A673 (cell line): ENCODE measurements at regions not wholly inside any gene's neighbourhood (a gene's known extent, or its start where the extent isn't known, plus 50 kb on each side); places are given as distances from the start of the nearest gene placed in this dataset.

Experiments used
- EZH2 ChIP-seq: fragments of 200-600 bp; sonication (generic); IDR thresholded peaks from 2 replicates; pipeline ENCODE4 v1.6.1; 2017; ENCODE audit warnings: borderline replicate concordance, low read depth, mild to moderate bottlenecking, mixed read lengths, antibody characterized with exemption, low read length; ENCODE audit not compliant: poor library complexity, severe bottlenecking
- TF ChIP-seq, protein P1 (sequence below): fragments of 300-800, 200-600 bp; sonication (generic); conservative IDR thresholded peaks from 2 replicates; pipeline ENCODE4 v1.5.1; 2017; ENCODE audit warnings: low read depth, mild to moderate bottlenecking, antibody characterized with exemption, low read length, moderate library complexity, mixed read lengths

DNA sequence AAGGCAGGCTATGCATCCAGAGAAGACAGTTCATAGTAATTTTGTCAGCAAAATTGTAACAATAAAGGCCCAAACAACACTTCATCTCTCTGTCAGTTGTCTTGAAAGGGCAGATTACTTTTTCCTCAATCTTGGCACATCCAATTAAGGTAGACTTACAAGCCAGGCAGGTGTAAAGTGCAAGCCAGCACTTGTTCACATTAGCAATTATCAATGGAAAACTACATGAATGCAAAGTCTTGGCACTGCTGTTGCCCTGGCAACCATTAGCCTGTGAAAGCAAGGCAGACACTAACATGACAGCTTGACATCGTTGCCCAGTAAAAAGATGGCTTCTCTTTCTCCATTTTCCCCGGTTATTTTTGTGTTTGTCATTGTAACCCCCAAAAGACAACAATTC lies 677.2 kb upstream of the TENM4 start:
- TF ChIP-seq, protein P1, sequence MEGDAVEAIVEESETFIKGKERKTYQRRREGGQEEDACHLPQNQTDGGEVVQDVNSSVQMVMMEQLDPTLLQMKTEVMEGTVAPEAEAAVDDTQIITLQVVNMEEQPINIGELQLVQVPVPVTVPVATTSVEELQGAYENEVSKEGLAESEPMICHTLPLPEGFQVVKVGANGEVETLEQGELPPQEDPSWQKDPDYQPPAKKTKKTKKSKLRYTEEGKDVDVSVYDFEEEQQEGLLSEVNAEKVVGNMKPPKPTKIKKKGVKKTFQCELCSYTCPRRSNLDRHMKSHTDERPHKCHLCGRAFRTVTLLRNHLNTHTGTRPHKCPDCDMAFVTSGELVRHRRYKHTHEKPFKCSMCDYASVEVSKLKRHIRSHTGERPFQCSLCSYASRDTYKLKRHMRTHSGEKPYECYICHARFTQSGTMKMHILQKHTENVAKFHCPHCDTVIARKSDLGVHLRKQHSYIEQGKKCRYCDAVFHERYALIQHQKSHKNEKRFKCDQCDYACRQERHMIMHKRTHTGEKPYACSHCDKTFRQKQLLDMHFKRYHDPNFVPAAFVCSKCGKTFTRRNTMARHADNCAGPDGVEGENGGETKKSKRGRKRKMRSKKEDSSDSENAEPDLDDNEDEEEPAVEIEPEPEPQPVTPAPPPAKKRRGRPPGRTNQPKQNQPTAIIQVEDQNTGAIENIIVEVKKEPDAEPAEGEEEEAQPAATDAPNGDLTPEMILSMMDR: no peak
- TF ChIP-seq EZH2: no peak
